Right renal cortex interstitium (tissue), 3 donors: ENCODE measurements at regions not wholly inside any gene's neighbourhood (a gene's known extent, or its start where the extent isn't known, plus 50 kb on each side); places are given as distances from the start of the nearest gene placed in this dataset.

Source experiments
- DNase-seq, 3 donors: peaks; one replicate each; pipeline ENCODE4 v3.0.0-alpha.2; 2013; ENCODE audit warnings: low read depth in 3 of 3, low spot score in 2 of 3

DNA sequence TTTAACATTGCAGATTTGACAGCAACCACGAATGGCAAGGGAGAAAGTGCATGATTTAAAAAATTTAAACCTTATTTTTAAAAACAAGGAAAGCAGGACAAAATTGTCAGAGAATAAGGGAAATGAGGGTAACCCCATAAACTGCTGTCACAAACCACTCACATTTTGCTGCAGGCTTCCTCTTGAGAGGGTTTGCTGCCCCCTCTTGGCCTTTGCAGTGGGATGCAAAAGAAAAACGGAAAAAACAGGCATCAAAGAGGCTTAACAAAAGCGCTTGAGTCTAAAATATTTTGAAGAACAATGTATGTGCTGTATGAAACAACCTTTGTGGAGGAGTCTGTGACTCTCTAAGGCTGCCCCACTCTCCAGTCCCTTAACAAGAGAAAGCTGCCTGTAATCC, 91.6 kb downstream of the TMX3 start:
- peak; percentile 25 to 49 (median 42) for DNase-seq

DNA sequence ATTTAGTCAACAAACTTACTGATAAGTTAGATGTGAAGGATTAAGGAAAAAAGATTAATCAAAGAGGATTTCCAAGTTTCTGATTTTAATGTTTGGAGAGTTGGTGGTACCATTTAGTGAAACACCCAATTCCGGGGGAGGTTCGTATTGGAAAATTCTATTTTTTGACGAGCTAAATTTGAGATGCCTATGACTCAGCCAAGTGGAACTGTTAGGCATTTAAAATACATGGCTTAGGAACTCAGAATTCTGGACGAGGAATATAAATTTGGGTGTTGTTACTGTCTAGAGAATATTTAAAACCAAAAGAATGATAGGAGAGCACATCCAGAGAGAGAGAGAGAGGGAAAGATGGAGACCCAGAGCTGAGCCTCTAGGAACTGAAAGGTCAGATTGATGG, 103.6 kb downstream of the TMX3 start:
- no peak for DNase-seq

DNA sequence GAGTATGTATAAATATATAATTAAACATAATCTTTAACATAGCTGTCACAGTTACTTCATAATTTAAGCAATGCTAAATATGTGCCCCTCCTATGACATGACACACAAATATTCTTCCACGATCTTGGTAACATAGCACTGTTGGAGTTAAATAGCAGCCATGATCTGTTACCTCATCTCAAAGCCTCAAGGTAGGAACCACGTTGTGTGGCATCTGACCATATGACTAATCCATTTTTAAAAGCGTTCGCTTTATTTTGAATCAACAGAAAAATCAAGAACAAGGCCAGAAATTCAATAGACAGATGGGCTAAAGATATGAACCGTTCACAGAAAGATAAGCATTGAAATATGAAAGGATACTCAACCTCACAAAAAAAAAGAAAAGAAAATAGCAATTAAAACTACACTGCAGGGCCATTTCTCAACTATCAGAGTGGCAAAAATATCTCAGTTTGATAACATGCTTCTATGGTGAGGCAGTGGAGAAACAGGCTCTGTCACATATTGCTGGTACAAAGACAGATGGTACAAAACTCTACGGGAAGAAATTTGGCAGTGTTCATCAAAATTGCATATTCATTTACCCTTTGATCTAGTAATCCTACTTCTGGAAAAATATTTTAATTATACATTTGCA, 105.9 kb downstream of the TMX3 start:
- DNase-seq = no peak

DNA sequence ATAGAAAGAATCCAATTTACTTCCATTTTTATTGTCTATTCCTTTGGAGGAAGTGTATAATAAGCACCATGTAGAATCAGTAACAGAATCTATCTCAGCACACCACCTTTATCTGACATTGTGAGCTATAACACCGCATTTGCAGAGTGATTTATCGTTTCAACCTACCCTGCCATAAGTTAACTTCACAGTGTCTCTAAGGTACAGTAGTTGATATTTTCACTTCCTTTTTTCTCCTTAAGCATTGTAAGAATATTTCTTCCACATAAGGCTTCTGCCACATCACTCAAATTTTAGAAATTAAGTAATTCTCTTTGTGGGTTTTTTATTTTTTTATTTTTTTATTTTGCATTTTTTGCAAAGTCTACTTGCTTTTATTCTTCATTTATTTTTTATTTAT, 107.1 kb downstream of the TMX3 start:
- DNase-seq = no peak

DNA sequence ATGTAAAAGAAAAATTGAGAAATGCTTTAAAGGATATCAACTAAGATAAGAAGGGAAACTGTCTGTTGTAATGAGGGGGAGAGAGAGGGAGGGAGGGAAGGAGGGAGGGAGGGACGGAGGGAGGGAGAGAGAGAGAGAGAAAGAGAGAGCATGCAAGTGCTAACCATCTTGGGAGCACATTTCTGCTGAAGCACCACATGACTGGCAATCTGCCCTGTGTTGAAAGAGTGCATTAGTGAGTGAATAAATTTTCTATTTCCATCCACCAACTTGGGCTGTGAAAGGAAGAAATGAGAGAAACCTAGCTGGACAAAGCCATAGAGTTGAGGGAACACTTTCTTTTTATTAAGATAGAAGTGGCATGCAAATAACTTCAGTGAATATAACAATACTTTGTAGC, 110.7 kb downstream of the TMX3 start:
- DNase-seq = no peak

DNA sequence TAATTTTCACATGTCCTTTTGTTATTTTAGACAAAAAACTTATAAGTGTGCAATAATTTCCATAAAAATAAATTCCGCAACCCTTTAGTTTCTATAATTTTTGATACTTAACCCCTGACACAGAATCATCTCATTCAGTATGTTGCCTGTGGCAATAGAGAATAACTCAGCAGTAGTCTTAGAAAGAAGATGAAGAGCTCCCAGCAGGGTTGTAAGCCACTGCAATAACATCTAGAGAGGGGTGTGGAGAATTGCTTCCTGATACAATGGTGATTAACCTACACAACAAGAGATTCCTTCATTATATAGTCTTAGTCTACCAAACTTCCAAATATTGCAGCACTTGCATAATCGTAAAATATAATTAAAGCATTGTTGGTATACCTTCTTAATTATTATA, 118.9 kb downstream of the TMX3 start:
- no peak for DNase-seq

DNA sequence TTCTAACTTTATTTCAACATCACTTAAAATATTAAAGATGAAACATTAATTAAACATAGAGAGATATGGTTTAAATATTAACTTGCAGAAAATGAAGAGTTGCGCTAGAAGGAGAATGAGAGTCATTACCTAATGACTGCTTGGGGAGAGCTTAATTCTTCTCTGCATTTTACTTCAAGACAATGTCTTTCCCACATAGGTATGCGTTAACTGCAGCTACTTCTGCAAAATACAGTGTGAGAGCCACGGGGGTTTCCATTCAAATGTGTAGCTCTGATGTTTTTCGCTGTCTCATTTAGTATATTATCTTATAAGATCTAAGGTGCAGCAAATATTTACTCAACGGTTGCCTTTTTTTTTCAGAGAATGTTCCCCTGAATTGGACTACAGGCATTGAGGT, 126.7 kb downstream of the TMX3 start:
- DNase-seq = no peak

DNA sequence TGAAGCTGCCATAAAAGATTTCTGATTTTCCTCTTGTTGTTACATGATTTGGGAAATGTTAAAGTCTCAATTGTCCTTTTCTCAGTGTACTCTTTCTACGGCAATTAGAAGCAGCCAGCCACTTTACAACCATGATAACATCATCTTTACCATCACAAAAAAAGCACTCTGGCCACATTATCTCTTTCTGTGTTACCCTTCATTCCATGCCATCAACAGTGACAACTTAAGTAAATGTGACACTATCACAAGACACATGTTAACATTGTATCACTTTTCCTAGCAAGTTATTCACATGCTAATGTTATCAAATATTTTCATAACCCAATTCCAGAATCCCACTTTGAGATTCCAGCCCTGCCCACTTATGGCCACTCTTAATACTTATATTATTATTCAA, 131.2 kb downstream of the TMX3 start:
- no peak for DNase-seq

DNA sequence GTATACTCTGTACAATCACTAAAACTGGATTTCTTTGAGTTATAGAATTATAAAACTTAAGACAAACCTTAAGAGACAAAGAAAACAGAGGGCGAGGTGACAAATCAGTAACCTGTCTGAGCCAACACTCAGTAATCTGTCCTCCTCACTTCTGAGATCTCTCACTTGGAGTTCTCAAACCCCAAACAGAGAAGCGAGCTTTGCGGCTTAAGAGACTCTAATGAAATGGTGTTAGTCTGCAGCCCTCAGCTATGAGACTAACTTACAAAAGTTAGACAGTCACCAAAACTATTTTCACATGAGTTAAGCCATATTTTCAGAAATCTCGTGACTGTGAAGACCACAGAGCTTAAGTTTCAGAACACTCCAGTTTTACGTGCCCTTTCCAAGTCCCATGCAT, 140.6 kb downstream of the TMX3 start:
- DNase-seq = no peak

DNA sequence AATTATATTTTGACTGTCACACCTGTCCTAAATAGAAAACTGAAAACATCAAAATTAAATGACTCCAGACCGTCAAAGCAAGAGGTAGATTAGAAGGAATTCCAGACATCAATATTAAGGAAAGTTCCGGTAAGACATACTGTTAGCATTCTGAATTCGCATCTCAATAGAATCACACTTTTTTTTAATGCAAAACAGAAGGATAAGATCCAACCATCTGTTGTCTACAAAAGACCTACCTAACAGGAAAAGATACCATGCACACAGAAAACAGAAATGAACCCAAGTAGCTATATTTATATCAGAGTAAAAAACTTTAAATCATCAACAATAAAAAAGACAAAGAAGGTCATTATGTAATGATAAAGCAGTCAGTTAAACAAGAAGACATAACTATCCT, 145.0 kb downstream of the TMX3 start:
- no peak for DNase-seq

DNA sequence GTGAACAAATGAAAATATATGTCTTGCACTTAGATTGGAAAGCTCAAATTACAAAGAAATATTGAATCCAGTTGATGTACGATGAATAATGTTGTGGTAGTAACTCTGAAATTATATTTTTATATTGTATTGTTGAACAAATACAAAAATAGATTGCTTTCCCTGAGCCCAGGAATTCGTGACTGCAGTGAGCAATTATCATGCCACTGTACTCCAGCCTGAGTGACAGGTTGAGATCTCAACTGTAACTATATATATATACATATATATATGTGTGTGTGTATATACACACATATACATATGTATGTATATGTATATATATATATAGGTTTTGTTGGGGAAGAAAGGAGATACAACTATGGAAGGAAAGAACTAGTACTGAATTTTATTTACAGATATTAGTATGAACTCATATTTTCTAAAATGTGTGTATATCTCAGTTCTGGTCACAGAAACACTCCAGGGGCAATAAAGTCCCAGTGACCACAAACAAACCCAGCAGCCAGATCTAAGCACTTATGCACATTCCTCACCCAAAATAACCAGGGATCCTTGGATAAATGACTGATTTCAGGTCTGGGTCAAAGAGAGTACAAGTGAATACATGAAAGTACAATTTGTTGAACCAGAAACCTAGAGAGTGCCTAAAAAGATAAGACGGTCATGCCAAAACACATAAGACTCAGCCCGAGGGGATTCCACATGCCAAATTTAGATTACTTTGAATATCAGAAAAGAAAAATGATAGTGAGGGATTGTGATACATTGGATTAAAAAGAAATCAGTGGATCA, 146.3 kb downstream of the TMX3 start:
- DNase-seq = no peak

DNA sequence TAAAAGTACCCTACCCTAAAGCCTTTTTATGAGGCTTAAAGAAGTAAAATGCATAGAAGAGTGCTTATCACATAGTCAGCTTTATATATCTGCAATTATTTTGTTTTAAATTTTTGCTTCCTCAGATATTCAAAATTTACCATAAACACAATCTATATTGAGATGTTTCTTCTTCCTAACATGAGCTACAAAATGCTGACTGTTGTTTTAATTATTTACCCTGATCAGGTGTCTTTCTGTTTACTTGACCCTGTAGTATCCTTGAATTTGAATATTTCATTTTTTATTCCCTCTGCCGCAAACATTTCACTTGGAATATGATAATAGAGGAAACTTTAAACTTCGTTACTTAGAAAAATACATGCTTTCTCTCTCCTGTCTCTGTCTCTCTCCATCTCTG, 147.9 kb downstream of the TMX3 start:
- no peak for DNase-seq

DNA sequence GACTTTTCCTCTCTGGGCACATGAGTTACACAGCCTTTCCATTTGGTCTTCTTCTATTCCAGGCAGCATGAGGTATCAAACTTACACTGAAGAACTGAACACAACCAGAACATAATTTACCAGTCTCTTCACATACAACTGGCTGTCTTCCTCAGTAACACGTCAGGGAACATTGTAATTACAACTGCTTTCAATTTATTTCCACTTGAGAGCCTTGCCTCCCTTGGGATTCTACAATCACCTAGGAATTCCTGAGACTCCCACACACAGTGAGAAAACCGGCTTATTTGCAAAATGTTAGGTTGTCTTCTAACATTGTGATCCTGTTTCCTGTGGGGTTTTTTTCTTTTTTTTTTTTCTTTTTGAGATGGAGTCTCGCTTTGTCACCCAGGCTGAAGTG, 149.9 kb downstream of the TMX3 start:
- no peak for DNase-seq

DNA sequence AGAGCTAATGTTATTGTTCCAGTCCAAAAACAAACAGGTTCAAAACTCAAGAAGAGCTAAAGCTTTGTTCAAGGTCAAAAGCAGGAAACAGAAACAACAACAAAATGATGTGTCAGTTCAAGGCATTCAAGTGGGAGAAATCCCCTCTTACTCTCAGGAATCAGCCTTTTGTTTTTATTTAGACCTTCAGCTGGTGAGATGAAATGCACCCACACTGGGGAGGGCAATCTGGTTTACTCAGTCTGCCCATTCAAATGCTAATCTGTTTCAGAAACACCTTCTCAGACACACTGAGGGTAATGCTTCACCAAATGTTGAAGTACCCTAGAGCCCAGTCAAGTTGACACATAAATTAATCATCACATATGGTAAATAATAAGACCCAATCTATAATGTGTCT, 150.6 kb downstream of the TMX3 start:
- DNase-seq = no peak

DNA sequence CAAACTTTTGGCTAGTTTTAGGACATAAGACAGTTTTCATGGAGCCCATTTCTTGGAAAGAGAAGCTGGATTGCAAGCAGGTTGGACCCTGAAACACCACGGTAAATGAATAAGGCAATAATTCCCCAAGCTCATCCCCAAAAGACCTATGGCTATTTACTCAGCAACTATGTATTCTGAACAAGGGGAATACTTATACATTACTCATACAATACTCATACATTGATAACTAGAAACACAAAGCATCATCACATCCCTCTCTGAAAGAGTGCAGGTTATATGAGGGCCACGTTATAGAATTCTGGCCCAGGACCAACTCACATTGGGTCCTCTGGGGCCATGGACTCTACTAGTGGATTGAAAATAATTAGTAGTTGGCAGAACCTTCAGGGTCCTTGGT, 154.8 kb downstream of the TMX3 start:
- DNase-seq = no peak

DNA sequence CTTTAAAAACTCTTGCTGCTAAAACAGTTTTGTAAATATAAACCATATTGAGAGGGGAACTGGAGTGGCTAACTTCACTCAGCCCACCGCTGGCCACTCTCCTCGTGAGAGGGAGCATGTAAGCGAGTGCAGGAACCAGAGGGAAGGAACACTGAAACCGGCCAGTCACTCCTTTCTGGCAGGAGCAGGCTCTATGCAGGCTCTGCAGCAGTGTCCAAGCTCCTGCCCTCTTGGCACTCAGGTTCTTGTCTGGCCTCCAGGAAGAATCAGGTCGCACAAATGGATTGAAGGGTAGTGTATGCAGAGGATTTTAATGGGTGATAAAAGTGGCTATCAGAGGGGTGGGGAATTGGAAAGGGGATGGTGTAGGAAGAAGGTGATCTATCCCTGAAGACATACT, 157.7 kb downstream of the TMX3 start:
- no peak for DNase-seq

DNA sequence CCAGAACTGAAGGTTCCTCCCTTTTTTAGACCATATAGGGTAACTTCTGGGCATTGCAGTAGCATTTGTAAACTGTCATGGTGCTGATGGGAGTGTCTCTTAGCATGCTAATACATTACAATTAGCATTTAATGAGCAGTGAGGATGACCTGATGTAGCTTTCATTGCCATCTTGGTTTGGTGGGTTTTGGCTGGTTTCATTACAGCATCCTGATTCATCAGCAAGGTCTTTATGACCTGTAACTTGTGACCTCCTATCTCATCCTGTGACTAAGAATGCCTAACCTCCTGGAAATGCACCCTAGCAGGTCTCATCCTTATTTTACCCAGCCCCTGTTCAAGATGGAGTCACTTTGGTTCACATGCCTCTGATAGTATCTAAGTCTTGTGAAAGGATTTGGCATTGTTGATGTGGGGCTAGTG, 159.0 kb downstream of the TMX3 start:
- no peak for DNase-seq

DNA sequence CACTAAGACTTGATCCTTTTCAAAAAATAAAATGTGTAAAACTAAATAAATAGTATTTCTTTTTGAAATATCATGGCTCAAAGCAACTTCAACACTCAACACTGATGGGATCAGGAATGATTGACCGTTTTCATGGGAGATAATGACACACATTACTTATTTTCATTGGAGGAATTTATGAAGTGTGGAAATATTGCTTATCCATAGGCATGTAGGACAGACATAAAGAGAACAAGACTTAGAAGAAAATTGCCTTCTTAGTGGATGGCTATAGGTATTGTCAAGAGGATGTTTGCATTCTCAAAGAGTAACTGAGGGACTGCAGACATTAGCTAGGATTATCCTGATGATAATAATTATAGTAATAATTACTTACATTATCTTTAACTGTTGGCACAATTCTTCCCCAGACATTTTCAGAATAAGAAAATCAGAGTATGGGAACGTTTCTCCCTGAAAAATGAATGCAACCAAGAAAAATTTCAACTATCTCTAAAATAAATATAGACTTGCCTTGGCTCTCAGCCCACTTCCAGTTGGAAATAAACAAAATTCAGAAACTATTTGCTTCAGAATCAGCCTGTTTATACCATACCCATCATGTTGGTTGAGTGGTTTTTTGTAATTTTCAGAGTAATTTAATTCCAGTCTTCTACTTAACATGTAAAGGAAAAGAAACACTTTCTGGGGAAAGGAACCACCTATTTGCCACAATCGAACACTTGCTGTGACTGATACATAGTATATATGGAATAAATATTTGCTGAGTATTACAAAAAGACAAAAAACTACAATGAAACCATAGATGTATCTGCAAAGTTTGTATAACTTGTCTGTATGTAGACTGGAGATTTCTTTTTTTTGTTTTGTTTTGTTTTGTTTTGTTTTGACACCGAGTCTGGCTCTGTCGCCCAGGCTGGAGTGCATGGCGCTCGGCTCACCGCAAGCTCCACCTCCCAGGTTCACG, 165.7 kb downstream of the TMX3 start:
- no peak for DNase-seq

DNA sequence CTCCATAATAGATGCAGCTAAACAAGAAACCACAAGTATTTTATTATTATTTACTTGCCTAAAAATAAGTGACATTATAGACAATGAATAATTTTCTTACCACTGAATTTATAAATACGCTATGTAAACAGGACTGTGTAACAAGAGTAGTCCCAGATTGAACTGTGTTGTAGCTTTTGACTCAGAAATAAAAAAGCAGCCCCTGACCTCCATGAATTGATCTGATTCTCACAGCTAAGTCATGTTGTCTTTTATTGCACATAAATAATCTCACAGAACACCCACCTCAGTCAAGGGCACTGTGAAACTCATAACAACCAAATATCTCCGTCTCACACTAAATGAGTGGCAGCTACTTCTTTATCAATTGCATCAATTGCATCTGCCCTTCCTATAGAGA, 171.6 kb downstream of the TMX3 start:
- DNase-seq = no peak

DNA sequence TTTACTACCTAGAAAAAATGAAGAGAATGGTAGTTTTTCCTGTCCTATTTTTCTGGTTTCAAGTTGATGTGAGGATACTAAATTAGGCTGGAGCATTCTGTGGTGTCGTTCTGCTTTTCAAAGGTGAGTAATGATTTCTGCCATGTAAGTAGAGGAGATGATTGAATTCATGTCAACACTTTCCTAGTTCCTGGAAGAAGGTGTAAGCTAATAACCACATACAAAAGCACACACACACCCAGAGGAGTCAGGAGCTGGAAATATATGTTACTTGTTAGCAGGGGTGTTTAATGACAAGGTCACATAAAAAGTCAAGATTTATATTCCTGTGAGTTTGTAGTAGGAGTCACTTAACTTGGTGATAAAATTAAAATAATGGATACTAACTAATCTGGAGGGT, 172.1 kb downstream of the TMX3 start:
- DNase-seq = no peak

DNA sequence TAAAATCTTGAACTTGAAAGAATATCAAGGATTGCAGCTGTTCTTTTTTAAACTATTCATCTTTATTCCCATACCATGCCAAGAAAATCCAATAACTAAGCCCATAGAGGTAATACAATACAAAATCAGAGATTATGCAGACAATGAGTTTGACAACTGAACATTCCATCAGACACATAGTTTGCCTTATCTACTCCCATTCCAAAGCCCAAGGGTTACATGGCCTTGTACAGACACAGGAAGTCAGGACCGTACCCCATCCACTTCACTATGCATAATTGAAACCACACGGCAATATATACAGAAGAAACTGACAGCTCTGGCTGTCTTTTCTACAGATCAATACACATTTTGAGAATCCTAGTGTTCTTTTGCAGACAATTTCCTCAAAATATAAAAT, 181.3 kb downstream of the TMX3 start:
- DNase-seq = no peak
